NCI-H146 treated with DMSO at 0.1 percent for 48 hours (cell line): ENCODE measurements at regions not wholly inside any gene's neighbourhood (a gene's known extent, or its start where the extent isn't known, plus 50 kb on each side); places are given as distances from the start of the nearest gene placed in this dataset.
"Not testable (repeated sequence)": the region's sequence is repeated elsewhere in the genome, so short reads cannot be mapped to it uniquely, and the experiment has no call there.

Experiments used
- DNase-seq: peaks from one replicate; lab custom pipeline; 2025; ENCODE audit not compliant: unreplicated experiment; lab: John Stamatoyannopoulos, UW

DNA sequence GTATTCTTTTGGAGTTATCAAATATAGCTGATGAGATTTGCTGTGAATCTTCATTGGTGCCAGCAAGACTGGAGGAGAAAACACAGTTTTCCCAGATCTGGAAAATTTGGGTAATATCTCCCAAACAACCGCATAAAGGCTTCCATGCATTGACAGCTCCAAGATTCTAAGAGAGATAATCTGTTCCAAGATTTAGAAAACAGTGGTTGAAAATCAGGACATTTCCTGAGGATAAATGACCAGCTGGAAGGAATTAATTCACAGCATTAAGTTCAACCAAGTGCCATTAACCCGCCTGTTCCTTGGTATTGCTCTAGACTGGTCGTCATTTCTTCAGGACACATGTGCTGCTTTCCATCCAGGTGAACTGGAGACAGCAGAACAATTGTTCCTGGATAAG lies 147.9 kb upstream of the PRICKLE1 start:
- no peak for DNase-seq

DNA sequence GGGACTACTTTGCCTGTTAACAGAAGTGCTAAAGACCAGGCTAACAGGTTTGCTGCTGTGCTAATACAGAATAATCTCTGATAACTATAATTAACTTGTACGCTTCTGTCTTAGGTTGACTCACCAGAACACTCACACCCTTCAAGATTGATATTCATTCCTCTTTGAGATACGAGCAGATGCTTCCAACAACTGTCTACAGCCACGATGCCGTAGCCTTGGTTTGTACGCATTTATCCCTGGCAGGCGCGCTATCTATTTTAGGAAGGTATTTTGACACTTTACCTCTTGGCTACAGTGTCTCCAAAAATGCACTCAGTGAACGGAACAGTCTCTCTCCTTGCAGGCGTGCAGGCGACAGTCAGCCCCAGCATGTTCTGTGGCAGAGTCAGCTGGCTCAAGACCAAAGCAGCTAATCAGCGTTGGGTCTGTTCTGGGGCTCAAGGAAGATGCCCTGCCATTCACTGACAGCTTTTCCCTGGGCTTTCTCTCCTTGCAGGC lies 146.4 kb upstream of the PRICKLE1 start:
- DNase-seq = no peak

DNA sequence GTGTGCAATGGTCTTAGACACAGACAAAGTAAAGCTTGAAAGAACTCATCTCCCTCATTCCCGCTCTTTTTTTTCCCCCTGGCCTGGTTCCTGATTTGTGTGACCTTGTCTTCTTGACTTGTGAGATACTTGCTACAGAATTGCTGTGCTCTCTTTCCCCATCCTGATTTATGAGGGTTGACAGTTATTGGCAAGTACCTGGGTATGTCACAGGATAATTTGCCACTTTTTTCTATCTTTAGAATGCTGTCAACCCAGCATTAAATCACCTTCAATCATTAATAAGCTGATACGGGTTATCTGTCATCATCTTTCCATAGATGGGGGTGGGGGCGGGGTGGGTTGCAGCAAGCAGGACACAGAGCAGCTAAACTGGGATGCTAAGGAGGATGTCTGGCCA lies 144.4 kb upstream of the PRICKLE1 start:
- no peak for DNase-seq

DNA sequence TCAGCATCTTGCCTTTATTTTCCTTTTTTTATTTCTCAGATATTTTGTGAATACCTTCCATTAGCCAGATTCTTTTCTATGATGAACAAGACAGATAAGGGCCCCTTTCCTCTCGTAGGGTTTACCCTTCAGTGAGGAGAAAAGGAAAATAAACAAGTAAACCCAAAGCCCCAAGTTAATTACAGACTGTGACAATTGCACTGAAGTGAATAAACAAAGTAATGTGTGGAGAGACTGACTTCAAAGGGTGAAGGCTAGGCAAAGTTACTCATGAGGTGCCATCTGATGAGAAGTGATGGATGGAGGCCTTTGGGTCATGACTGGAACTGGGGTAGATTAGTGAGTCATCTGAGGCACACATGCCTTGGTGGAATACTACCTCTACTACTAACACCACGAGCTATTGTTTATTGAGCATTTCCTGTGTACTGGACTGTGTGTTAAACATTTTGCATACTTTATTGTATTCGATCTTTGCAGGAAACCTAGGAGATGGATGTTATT lies 143.4 kb upstream of the PRICKLE1 start:
- no peak for DNase-seq

DNA sequence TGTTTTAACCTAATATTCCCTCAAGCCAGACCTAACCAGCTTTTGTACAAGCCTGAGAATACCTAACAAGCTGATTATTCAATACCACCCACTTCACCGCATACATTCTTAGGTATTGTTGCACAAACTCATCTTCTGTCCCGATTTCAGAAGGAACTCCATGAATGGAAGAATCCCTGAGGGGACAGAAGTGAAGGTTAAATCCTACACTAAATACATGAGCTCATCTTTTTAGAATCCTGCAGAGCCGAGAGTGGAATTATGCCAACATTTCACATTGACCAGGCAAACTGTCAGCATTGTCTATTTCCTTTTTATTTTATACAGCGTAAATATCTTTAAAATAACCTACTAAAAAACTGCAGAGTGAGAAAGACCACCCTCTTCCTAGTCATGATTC lies 140.7 kb upstream of the PRICKLE1 start:
- DNase-seq = no peak

DNA sequence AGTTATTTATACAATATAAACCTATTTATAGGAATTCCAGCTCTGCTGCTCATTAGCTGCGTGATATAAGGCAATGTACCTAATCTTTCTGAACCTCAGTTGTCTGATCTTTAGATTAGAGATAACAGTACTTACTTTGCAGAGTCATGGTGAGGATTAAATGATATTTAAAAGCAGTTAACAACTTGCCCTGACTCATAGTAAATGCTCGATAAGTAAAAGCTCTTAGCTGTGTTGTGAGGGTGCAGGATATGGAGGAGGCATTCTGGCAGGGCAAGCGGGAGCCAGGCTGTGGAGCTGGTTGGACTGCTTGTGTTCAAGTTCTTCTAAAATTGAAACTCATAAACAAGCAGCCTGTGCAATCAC lies 140.0 kb upstream of the PRICKLE1 start:
- no peak for DNase-seq

DNA sequence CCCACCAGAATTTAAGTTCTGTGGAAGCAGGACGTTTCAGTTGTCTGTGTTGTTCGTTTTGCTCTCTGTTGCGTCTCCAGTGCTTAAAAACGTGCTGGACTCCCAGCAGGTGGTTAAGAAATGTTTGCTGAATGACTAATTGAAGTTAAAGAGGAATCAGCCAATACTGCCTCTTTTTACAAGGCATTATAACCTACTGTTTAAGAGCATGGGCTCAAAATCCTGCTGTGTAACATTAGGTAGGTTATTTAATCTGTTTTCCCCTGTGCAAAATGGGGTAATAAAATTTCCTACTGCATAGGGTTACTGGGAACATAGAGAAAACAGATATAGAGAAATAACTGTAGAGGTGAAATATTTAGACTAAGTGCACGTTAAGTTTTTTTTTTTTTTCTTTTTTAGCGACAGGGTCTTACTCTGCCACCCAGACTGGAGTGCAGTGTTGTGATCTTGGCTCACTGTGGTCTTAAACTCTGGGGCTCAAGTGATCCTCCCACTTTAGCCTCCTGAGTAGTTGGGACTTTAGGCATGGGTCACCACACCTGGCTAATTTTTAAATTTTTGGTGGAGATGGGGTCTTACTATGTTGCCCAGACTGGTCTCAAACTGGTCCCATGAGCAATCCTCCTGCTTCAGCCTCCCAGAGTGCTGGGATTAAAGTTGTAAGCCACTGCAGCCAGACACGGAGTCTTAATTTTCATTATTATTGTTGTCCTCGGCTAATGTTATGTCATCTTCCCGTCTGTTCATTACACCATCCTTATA lies 139.4 kb upstream of the PRICKLE1 start:
- no peak for DNase-seq

DNA sequence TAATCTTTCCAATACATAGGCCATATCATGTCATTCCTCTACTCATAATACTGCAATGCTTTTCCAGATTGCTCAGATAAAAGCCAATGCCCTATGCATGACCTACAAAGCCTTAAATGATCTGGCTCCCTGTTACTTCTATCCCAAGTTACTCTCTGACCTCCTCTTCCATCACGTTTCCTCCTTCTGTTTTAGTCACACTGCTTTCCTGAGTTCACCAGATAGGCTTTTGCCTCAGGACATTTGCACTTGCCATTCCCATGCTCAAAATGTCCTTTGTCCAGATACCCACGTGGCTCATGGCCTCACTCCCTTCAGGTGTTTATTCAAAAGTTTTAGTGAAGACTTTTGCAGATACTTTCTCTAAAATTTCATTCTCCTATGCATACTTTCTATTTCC lies 138.7 kb upstream of the PRICKLE1 start:
- no peak for DNase-seq

DNA sequence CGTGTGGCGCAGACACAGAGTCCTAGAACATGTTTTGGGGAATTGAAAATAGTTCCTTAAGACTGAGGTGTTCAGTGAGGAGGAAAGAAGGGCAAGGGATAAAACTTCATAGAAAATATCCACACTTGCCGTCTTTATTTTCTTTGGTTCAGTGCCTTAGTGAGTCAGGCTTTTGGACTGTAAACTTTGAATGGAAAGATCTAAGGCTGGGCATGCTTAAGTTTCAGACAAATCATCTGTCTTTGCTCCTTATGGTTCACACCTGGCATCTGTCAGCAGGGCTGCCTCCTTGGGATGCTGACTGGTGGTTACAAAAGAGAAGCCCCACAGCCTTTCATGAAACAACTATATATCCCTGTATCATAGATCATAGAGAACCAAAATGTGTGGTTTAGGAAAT lies 136.3 kb upstream of the PRICKLE1 start:
- no peak for DNase-seq

DNA sequence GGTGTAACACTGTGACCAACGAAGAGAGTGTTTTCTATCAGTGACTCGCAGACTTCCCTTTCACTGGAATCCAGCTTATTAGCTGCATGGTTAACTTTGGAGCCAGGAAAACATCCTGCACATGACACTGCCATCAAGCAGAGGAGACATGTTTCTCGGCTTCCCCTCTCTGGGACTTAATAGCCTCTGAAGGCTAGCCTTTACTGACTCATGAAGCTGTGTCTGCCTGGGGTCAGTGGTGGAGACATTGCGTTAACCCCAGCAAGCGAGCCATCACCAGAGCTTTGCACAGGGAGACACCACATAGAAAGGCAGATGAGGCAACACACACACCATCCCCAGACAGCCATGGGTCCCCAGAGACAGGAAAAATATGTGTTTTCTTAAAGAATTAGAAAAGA lies 126.9 kb upstream of the PRICKLE1 start:
- DNase-seq = no peak

DNA sequence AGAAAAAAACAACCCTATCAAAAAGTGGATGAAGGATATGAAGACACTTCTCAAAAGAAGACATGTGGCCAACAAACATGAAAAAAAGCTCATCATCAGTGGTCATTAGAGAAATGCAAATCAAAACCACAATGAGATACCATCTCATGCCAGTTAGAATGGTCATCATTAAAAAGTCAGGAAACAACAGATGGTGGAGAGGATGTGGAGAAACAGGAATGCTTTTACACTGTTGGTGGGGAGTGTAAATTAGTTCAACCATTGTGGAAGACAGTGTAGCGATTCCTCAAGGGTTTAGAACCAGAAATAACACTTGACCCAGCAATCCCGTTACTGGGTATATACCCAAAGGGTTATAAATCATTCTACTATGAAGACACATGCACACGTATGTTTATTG lies 124.0 kb upstream of the PRICKLE1 start:
- not testable (repeated sequence) for DNase-seq

DNA sequence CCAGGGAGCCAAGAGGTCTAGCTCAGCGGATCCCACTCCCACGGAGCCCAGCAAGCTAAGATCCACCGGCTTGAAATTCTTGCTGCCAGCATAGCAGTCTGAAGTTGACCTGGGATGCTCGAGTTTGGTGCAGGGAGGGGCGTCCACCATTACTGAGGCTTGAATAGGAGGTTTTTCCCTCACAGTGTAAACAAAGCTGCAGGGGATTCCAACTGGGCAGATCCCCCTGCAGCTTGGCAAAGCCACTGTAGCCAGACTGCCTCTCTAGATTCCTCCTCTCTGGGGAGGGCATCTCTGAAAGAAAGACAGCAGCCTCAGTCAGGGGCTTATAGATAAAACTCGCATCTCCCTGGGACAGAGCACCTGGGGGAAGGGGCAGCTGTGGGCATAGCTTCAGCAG lies 118.8 kb upstream of the PRICKLE1 start:
- not testable (repeated sequence) for DNase-seq

DNA sequence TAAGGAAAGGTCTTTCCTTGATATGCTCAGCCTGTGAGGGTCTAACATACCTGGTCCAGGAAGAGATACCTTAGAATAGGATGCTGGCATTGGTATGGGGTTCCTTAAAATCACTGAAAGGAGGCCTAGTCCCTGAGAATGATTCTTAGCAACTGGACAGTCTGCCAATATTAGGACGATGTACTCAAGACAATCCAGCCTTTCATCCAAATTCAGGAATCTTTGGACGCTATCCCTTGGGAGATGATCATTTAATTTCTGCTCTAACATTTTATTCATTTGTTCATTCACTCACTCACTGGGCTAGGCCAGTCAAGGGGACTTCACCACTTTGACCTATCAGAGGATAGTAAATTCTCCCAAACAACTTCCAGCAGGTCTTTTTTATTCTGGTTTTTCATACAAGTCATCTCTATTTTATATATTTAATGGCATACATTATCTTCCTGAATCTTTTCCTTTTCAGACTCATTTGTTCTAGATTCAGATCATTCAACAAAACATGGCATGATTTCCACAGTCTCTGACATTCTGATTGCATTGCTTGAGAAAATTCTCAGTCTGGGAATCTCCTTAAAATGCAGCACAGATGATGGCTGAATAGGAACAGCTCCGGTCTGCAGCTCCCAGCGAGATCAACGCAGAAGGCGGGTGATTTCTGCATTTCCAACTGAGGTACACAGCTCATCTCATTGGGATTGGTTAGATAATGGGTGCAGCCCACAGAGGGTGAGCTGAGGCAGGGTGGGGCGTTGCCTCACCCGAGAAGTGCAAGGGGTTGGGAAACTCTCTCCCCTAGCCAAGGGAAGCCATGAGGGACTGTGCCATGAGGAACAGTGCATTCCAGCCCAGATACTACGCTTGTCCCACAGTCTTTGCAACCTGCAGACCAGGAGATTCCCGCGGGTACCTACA lies 118.0 kb upstream of the PRICKLE1 start:
- no peak for DNase-seq

DNA sequence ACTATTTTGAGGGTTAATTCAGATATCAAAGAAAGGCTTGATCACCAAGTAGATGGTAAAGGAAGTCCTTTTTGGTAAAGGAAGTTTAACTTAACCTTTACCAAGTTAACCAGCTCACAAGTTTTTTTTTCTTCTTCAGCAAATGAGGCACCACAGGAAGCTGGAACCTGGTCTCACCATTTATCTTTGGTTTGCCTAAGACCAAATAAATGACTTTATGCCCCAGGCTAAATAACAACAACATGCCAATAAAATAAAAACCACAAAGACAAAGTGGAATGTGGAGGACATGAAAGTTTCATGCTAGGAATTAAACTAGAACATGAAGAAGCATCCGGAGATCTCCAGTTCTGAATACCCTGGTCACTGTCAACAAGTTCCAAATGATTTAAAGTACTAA lies 116.8 kb upstream of the PRICKLE1 start:
- no peak for DNase-seq

DNA sequence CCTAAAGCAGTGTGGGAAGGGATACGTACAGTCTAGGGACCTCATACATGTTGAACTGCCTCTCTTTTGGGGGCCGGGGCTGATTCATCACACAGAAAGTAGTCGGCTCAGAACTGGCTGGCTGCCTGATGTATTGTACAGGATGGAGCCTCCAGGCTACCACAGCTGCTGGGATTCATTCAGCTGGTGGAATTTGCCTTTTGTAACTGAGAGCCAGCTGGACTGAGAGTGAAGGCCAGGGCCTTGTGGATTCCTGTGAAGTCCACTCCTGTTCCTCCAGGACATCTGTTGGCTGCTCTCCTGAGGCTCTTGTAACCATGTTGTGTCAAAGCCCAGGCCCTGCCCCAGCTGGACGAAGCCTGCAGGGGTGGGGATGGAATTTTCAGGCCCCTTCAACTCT lies 116.3 kb upstream of the PRICKLE1 start:
- no peak for DNase-seq

DNA sequence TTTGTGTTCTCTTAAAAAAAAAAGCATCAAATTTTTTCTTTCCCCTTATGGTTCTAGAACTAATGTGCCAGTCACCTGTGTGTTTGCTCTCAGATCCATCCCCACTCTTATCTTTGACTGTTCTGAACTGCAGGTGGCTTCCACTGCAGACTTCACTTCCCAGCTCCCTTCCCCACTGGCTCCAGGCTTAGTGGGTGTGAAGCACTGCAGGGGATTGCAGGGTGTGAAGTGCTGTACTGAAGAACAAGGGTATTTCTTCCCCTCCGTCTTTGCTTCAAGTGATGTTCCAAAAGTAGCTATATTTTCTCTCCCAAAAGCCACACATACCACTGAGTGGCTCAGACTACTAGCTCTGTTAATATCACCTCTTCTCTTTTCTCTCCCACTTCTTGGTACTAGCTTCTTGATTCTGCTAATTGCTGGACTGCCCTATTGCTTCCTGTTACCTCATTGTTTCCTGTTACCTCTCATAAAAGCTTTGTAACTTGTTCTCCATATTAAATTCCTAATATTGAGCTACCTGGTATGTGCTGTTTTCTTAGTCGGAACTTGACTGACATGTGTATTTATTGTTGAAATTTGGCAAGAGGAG lies 115.4 kb upstream of the PRICKLE1 start:
- no peak for DNase-seq

DNA sequence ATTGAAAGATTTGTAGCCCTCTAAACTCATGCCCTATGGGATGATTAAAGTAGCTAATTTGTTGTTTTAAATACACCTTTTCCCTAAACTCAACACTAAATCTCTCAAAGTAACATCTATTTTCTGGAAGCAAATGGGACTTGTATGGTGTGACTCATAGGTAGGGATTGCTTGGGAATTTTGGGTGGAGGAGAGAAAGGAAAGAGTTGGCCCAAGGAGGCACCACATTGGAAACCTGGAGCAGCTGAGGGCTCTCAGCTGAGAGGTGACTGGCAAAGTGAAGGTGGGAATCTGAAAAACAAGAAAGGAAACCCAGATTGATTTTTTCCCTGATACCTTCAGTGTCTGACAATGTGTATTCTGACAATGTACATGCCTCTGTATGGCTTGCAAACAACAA lies 114.8 kb upstream of the PRICKLE1 start:
- DNase-seq = no peak

DNA sequence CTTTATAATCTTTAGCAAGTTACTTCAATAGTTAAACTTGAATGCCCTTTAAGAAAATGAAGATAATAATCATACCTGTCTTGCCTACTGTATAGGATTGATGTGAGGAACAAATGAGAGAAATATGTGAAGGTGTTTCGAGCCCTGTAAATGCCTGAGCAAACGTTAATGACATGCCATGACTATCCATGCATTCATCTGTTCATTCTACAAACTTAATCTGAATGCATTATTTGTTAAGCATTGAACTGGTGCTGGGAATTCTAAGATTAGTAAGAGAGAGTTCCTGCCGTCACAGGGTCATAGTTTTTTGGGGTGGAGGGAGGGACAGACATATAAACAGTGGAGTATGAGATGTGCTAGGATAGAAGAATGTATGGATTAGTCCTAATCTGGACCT lies 111.5 kb upstream of the PRICKLE1 start:
- DNase-seq = no peak

DNA sequence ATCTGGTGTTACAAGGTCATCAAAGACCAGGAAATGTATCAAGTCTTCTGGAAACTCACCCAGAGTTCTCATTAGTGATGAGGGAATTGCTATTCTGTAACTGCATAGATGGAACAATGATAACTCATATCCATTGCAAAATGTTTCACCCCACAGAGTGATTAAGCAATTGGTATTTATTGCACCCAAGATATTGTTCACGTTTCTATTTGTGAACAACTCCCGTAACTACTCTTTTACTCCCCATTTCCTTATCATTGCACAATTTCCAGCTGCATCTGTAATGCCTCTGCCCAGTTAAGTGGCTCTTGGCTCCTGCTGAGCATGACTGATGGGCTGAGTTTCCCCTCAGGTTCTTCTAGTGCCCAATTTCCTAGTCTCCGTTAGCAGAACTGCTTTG lies 108.7 kb upstream of the PRICKLE1 start:
- DNase-seq = no peak

DNA sequence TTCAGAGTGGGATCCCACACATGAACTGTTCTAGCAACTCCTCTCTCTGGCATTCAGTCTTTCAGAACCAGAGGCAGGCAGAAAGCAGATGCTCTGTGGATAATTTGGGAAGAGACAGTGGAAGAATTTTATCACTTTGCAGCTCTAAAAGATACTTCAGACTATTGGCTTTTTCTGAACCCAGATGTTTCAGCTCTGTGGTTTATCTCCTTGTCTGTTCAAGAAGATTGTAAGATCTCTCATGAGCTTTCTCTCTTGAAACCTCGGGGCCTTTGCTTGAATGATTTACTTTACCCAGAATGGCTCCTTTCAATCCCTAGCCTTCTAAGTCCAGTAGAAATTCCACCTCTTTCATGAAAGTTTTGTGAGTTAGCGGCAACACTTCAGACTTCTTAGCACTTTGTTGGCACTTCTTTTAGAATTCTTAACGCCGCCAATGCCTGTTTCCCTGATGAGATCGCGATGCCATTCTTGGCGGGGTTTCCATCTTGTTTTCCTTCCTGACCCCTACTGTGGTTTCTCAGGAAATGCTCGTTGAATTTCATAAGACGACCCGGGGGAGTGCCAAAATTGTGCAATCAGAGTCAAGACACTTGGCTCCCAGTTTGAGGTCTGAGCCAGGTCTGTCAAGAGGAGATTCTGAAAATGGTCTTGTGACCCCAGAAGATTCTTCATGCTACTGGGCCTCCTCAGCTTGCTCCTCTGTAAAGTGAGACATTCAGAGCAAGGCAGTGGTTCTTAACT lies 107.0 kb upstream of the PRICKLE1 start:
- DNase-seq = no peak

DNA sequence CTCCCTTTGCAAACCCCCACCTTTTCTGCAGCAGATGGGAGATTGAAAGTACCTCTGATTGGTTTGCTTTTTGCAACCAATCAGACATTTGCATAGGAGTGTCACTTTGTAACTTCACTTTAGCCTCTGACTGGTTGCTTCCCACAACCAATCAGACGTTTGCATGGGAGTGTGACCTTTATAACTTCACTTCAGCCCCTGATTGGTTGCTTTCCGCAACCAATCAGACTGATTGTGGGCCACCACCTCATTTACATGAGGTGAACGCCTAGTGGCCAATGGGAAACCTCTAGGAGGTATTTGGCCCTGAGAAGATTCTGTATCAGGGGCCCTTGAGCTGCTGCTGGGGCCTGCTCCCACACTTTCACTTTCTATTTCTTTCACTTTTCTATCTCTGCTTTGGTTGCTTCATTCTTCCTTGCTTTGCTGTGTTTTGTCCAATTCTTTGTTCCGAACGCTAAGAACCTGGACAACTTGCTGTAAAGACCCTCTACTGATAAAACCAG lies 106.0 kb upstream of the PRICKLE1 start:
- no peak for DNase-seq
